M059J (cell line): ENCODE measurements at regions not wholly inside any gene's neighbourhood (a gene's known extent, or its start where the extent isn't known, plus 50 kb on each side); places are given as distances from the start of the nearest gene placed in this dataset.
A peak's percentile ranks its signal among the peaks of the same experiment; 100 is the strongest.
"Not testable (repeated sequence)": the region's sequence is repeated elsewhere in the genome, so short reads cannot be mapped to it uniquely, and the experiment has no call there.

Experiments used
- DNase-seq: peaks from one replicate; pipeline ENCODE4 v3.0.0-alpha.2; 2012; ENCODE audit warnings: low read depth

- no peak for DNase-seq
Observed at GRCh38 chr13:112261924-112262323, 114.2 kb upstream of the SPACA7 start.

- DNase-seq: no peak
Observed at GRCh38 chr13:112263152-112263551, 113.0 kb upstream of the SPACA7 start.

GRCh38 chr13:112267660-112268059, 108.5 kb upstream of the SPACA7 start:
- DNase-seq: no peak

GRCh38 chr13:112270951-112271350, 105.2 kb upstream of the SPACA7 start:
- no peak for DNase-seq

GRCh38 chr13:112286733-112287132, 89.4 kb upstream of the SPACA7 start:
- DNase-seq: not testable (repeated sequence)

- DNase-seq: no peak
Observed at GRCh38 chr13:112320303-112320702, 55.9 kb upstream of the SPACA7 start.

GRCh38 chr13:112322557-112322956, 53.6 kb upstream of the SPACA7 start:
- DNase-seq: no peak

GRCh38 chr13:112324116-112324515, 52.0 kb upstream of the SPACA7 start:
- no peak for DNase-seq

- no peak for DNase-seq
Observed at GRCh38 chr13:112325142-112325808, 50.9 kb upstream of the SPACA7 start.

GRCh38 chr13:112325920-112326645, 50.1 kb upstream of the SPACA7 start:
- DNase-seq: peak; percentile 5
